H1 (cell line): ENCODE measurements at regions not wholly inside any gene's neighbourhood (a gene's known extent, or its start where the extent isn't known, plus 50 kb on each side); places are given as distances from the start of the nearest gene placed in this dataset.

Source experiments
- CTCF ChIA-PET: fragments of 300-600 bp; sonication (Branson Sonifier 250); formaldehyde crosslinking; loops from one replicate; lab custom pipeline; 2021; ENCODE audit not compliant: partially characterized antibody; lab: Charles Lee
- POLR2A ChIA-PET: fragments of 300-600 bp; sonication (Branson Sonifier 250); formaldehyde crosslinking; loops from one replicate; lab custom pipeline; 2021; ENCODE audit warnings: inconsistent platforms; ENCODE audit not compliant: partially characterized antibody; lab: Charles Lee
- DNase-seq, 2 experiments: peaks; one replicate each; pipeline versions ENCODE4 v3.0.0 to v3.0.0-alpha.2; 2010 to 2022; ENCODE audit warnings: low spot score in 2 of 2, low read depth in 1 of 2, mixed read lengths in 1 of 2
- FAIRE-seq: peaks from 2 replicates; lab custom pipeline; 2011; peaks lifted over from hg19 to GRCh38; lab: Jason Lieb, UNC
- H2AFZ ChIP-seq: 2 replicates; pipeline ENCODE4 v1.8.1; 2012; ENCODE audit warnings: low read length, inconsistent platforms
- H2AK5ac ChIP-seq: 2 replicates; pipeline ENCODE4 v1.6.1; 2013; ENCODE audit warnings: low read depth, low read length
- H2BK120ac ChIP-seq: replicated peaks from 2 replicates; pipeline ENCODE3; 2013; ENCODE audit warnings: low read depth, low read length, inconsistent platforms
- H2BK12ac ChIP-seq: 2 replicates; pipeline ENCODE4 v1.6.1; 2013; ENCODE audit warnings: low read depth, low read length
- H2BK15ac ChIP-seq: 2 replicates; pipeline ENCODE4 v1.6.1; 2013; ENCODE audit warnings: low read length
- H2BK20ac ChIP-seq: 2 replicates; pipeline ENCODE4 v1.6.1; 2013; ENCODE audit warnings: low read length
- H2BK5ac ChIP-seq: 2 replicates; pipeline ENCODE4 v1.6.1; 2013; ENCODE audit warnings: low read depth, low read length
- H3K14ac ChIP-seq: 2 replicates; pipeline ENCODE4 v1.6.1; 2013; ENCODE audit warnings: inconsistent platforms; ENCODE audit not compliant: insufficient read length
- H3K18ac ChIP-seq: 2 replicates; pipeline ENCODE4 v1.6.1; 2013; ENCODE audit warnings: low read length; ENCODE audit errors: extremely low read depth
- H3K23ac ChIP-seq: 2 replicates; pipeline ENCODE4 v1.6.1; 2013; ENCODE audit warnings: inconsistent platforms; ENCODE audit not compliant: insufficient read length
- H3K23me2 ChIP-seq: 2 replicates; pipeline ENCODE4 v1.6.1; 2013; ENCODE audit warnings: low read depth, low read length
- H3K27ac ChIP-seq: 2 replicates; pipeline ENCODE4 v1.6.1; 2011; ENCODE audit warnings: low read depth, low read length, inconsistent platforms
- H3K27me3 ChIP-seq, 4 experiments: replicated peaks in 1 of 4; 1 replicate in 1 of 4; 2 replicates in 3 of 4; pipeline versions ENCODE4 v1.6.1 to v1.8.1; 2011 to 2013; ENCODE audit warnings: low read length in 3 of 4, mild to moderate bottlenecking in 3 of 4, inconsistent platforms in 2 of 4, mixed read lengths in 2 of 4, moderate library complexity in 1 of 4; ENCODE audit not compliant: control insufficient read depth in 3 of 4, insufficient read depth in 3 of 4; ENCODE audit errors: extremely low read depth in 1 of 4
- H3K36me3 ChIP-seq, 4 experiments: 2 replicates each; pipeline versions ENCODE4 v1.6.1 to v1.8.1; 2011 to 2013; ENCODE audit warnings: mild to moderate bottlenecking in 4 of 4, low read length in 3 of 4, moderate library complexity in 2 of 4, control low read depth in 1 of 4, inconsistent platforms in 1 of 4; ENCODE audit not compliant: insufficient read depth in 4 of 4, control insufficient read depth in 2 of 4
- H3K4ac ChIP-seq: replicated peaks from 2 replicates; pipeline ENCODE3; 2013; ENCODE audit warnings: low read length, low read depth, mixed read lengths, inconsistent platforms; ENCODE audit not compliant: insufficient read length
- H3K4me1 ChIP-seq, 4 experiments: replicated peaks in 1 of 4; 1 replicate in 1 of 4; 2 replicates in 3 of 4; pipeline versions ENCODE4 v1.6.1 to v1.8.1; 2011 to 2013; ENCODE audit warnings: low read length in 3 of 4, inconsistent platforms in 2 of 4, mixed read lengths in 1 of 4; ENCODE audit not compliant: insufficient read depth in 4 of 4, control insufficient read depth in 3 of 4
- H3K4me2 ChIP-seq, 2 experiments: 2 replicates each; pipeline versions ENCODE4 v1.6.1 to v1.8.1; 2011 to 2013; ENCODE audit warnings: low read depth in 2 of 2, low read length in 2 of 2, control low read depth in 1 of 2, inconsistent platforms in 1 of 2, mild to moderate bottlenecking in 1 of 2; ENCODE audit not compliant: insufficient read depth in 1 of 2
- H3K4me3 ChIP-seq, 4 experiments: fragments of 200-600, 300-600 bp in 1 of 4; sonication (generic), shearing (Covaris generic), sonication (Bioruptor Twin) in 1 of 4; 2 replicates each; pipeline versions ENCODE4 v1.5.1 to v1.8.1; 2011 to 2016; ENCODE audit warnings: low read length in 4 of 4, low read depth in 3 of 4, control low read depth in 2 of 4, inconsistent platforms in 2 of 4, mild to moderate bottlenecking in 2 of 4, mixed read lengths in 1 of 4, moderate library complexity in 1 of 4; ENCODE audit not compliant: insufficient read depth in 2 of 4; ENCODE audit errors: extremely low read depth in 1 of 4
- H3K56ac ChIP-seq: replicated peaks from 2 replicates; pipeline ENCODE3; 2013; ENCODE audit warnings: low read depth, mild to moderate bottlenecking, mixed read lengths, low read length, inconsistent platforms; ENCODE audit not compliant: insufficient read length
- H3K79me1 ChIP-seq: 2 replicates; pipeline ENCODE4 v1.6.1; 2013; ENCODE audit warnings: low read depth, low read length, control low read depth
- H3K79me2 ChIP-seq, 2 experiments: 2 replicates each; pipeline versions ENCODE4 v1.6.1 to v1.8.1; 2012 to 2013; ENCODE audit warnings: low read length in 2 of 2, mild to moderate bottlenecking in 2 of 2, inconsistent platforms in 1 of 2; ENCODE audit not compliant: insufficient read depth in 2 of 2, control insufficient read depth in 1 of 2
- H3K9ac ChIP-seq, 4 experiments: replicated peaks in 1 of 4; 1 replicate in 1 of 4; 2 replicates in 3 of 4; pipeline versions ENCODE4 v1.6.1 to v1.8.1; 2011 to 2013; ENCODE audit warnings: low read depth in 3 of 4, low read length in 3 of 4, control low read depth in 2 of 4, mild to moderate bottlenecking in 2 of 4, moderate library complexity in 2 of 4, inconsistent platforms in 1 of 4; ENCODE audit errors: extremely low read depth in 1 of 4
- H3K9me3 ChIP-seq, 2 experiments: 2 replicates each; pipeline versions ENCODE4 v1.6.1 to v1.8.1; 2012 to 2013; ENCODE audit warnings: mild to moderate bottlenecking in 2 of 2, moderate library complexity in 2 of 2, control low read depth in 1 of 2, inconsistent platforms in 1 of 2, low read depth in 1 of 2, low read length in 1 of 2, mixed read lengths in 1 of 2; ENCODE audit not compliant: insufficient read depth in 2 of 2
- H4K20me1 ChIP-seq, 2 experiments: replicated peaks in 1 of 2; 2 replicates each; pipeline versions ENCODE3 to v1.8.1; 2011 to 2013; ENCODE audit warnings: inconsistent platforms in 2 of 2, low read length in 2 of 2, mild to moderate bottlenecking in 1 of 2; ENCODE audit not compliant: insufficient read depth in 2 of 2, control insufficient read depth in 1 of 2
- H4K5ac ChIP-seq: 2 replicates; pipeline ENCODE4 v1.6.1; 2013; ENCODE audit warnings: low read length, low read depth, mixed read lengths, inconsistent platforms; ENCODE audit not compliant: insufficient read length
- H4K8ac ChIP-seq: 2 replicates; pipeline ENCODE4 v1.8.0; 2013; ENCODE audit warnings: mild to moderate bottlenecking, moderate library complexity, low read length, inconsistent platforms; ENCODE audit not compliant: insufficient read depth; ENCODE audit errors: extremely low read depth
- H4K91ac ChIP-seq: replicated peaks from 2 replicates; pipeline ENCODE3; 2013; ENCODE audit warnings: low read length, mixed read lengths, inconsistent platforms; ENCODE audit not compliant: insufficient read length
- KDM1A ChIP-seq: fragments of 200-600, 300-600 bp; sonication (generic); IDR thresholded peaks from 2 replicates; pipeline ENCODE4 v1.7.1; 2016; ENCODE audit warnings: mild to moderate bottlenecking, low read length, borderline replicate concordance
- SAP30 ChIP-seq: fragments of 300-600 bp; sonication (generic); IDR thresholded peaks from 2 replicates; pipeline ENCODE4 v1.7.1; 2012; ENCODE audit warnings: low read length, moderate library complexity, mild to moderate bottlenecking, inconsistent platforms; ENCODE audit not compliant: insufficient read depth, insufficient replicate concordance
- WGBS, 2 experiments: shearing (Covaris generic) in 1 of 2; methylation state at CpG; one replicate each; pipeline versions ENCODE4 v1.1.6 to v1.1.7; 2013 to 2015; ENCODE audit warnings: low lambda C conversion rate in 2 of 2, mixed read lengths in 2 of 2, inconsistent platforms in 1 of 2, low coverage in 1 of 2, missing lambda C conversion rate in 1 of 2; ENCODE audit not compliant: insufficient replicate concordance in 2 of 2, insufficient coverage in 1 of 2, insufficient read length in 1 of 2; ENCODE audit errors: extremely low coverage in 1 of 2, missing lambda C conversion rate in 1 of 2; 5-methylcytosine and 5-hydroxymethylcytosine counted together

DNA sequence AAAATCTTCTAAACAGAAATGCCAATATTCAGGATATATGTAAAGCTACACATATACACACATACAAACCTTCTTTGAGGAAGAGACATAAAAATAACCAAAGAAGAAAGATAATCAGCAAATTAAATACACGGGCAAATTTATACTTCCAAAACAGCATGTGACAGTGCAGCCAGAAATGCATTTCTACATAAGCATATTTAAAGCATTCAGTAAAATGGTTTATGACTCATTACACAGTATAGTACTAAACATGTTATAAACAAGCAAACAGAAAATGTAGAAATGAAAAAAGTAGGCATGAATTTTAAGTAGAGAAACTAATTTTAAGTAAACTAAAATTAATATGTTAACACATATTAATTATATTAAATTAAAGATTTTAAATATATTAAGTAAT is 1717.2 kb downstream of the OTOL1 start:
- Histone ChIP-seq H3K27ac (no peak overlapping the region), H2BK5ac (no peak overlapping the region), H3K4ac (no peak overlapping the region), H3K4me2 (no peak overlapping the region), H4K5ac (no peak overlapping the region), H3K79me1 (no peaks in the 10 kb centered on the region), H3K18ac (no peak overlapping the region), H3K14ac (no peak overlapping the region), H2AK5ac (no peak overlapping the region), H2BK12ac (no peak overlapping the region), H3K4me3 (no peak overlapping the region), H4K20me1 (no peaks in the 10 kb centered on the region), H3K4me1 (no peaks in the 10 kb centered on the region), H3K23ac (no peak overlapping the region), H2BK20ac (no peak overlapping the region), H4K91ac (no peak overlapping the region), H3K23me2 (no peaks in the 10 kb centered on the region), H3K79me2 (no peaks in the 10 kb centered on the region), H4K8ac (no peak overlapping the region), H3K56ac (no peak overlapping the region), H3K27me3 (no peaks in the 10 kb centered on the region), H3K36me3 (no peaks in the 10 kb centered on the region), H2BK15ac (no peak overlapping the region), H2BK120ac (no peak overlapping the region), H3K9ac (no peak overlapping the region), H2AFZ (no peak overlapping the region), H3K9me3 (no peaks in the 10 kb centered on the region)
- POLR2A ChIA-PET, result no interaction called here
- WGBS, 2 experiments, result 96% methylated on average over 1 of the region's 1 CpG; no CpG with 5 or more reads in 1 of the 2 experiments
- no peak for DNase-seq
- no peak for FAIRE-seq
- CTCF ChIA-PET, result no interaction called here
- TF ChIP-seq SAP30, result no peak
- no peak for TF ChIP-seq KDM1A
